GM12878 (cell line): ENCODE measurements at regions not wholly inside any gene's neighbourhood (a gene's known extent, or its start where the extent isn't known, plus 50 kb on each side); places are given as distances from the start of the nearest gene placed in this dataset.
"Not testable (repeated sequence)": the region's sequence is repeated elsewhere in the genome, so short reads cannot be mapped to it uniquely, and the experiment has no call there.

Experiments
- ATAC-seq: fragments of 200-7000 bp; cut with Tn5 transposase; 3 replicates; pipeline ENCODE4 v1.9.1; 2020; ENCODE audit warnings: mild to moderate bottlenecking, moderate library complexity
- BruUV-seq: library from RNA; stranded (reverse); fragments of 400-500 nt; replicated peaks from 2 replicates; lab custom pipeline; 2021; lab: Mats Ljungman, UMichigan
- CTCF ChIA-PET: fragments of 300-600 bp; sonication (Branson Sonifier 250); formaldehyde crosslinking; extraction: SDS; loops from one replicate; lab custom pipeline; 2021; ENCODE audit warnings: inconsistent platforms; lab: Yijun Ruan, JAX
- POLR2A ChIA-PET: fragments of 350-600 bp; formaldehyde crosslinking; extraction: SDS; loops from one replicate; lab custom pipeline; 2021; ENCODE audit warnings: inconsistent platforms; lab: Charles Lee
- RAD21 ChIA-PET: fragments of 300-600 bp; sonication (Branson Sonifier 250); formaldehyde crosslinking; loops from one replicate; lab custom pipeline; 2023; ENCODE audit warnings: antibody characterized with exemption; ENCODE audit not compliant: unreplicated experiment; lab: Charles Lee
- SMC1A ChIA-PET: fragments of 300-600 bp; sonication (Branson Sonifier 250); formaldehyde crosslinking; loops from one replicate; lab custom pipeline; 2023; ENCODE audit not compliant: unreplicated experiment, uncharacterized antibody; lab: Charles Lee
- DNase-seq: peaks from one replicate; pipeline ENCODE4 v3.0.0-alpha.2; 2011; ENCODE audit warnings: low read depth, low spot score
- FAIRE-seq: peaks from 3 replicates; lab custom pipeline; 2011; peaks lifted over from hg19 to GRCh38; lab: Jason Lieb, UNC
- H2AFZ ChIP-seq: 2 replicates; pipeline ENCODE4 v1.6.0; 2011; ENCODE audit warnings: low read depth, low read length, control low read depth; ENCODE audit not compliant: control insufficient read depth
- H3K27ac ChIP-seq: 2 replicates; pipeline ENCODE4 v1.5.1; 2011; ENCODE audit warnings: control low read depth; ENCODE audit not compliant: control insufficient read depth, insufficient read depth
- H3K27me3 ChIP-seq, 2 experiments: replicated peaks in 1 of 2; 2 replicates each; pipeline versions ENCODE4 v1.6.0 to v1.6.1; 2011; ENCODE audit warnings: low read length in 1 of 2; ENCODE audit not compliant: control insufficient read depth in 2 of 2, insufficient read depth in 2 of 2
- H3K36me3 ChIP-seq, 2 experiments: 2 replicates each; pipeline ENCODE4 v1.5.1; 2011; ENCODE audit warnings: low read length in 1 of 2; ENCODE audit not compliant: control insufficient read depth in 2 of 2, insufficient read depth in 2 of 2
- H3K4me1 ChIP-seq: 2 replicates; pipeline ENCODE4 v1.6.1; 2011; ENCODE audit warnings: mild to moderate bottlenecking, low read length, moderate library complexity, mixed read lengths; ENCODE audit not compliant: control insufficient read depth, insufficient read depth
- H3K4me2 ChIP-seq: 2 replicates; pipeline ENCODE4 v1.6.0; 2011; ENCODE audit warnings: control low read depth; ENCODE audit not compliant: control insufficient read depth, insufficient read depth
- H3K4me3 ChIP-seq: fragments of 200-600 bp; sonication (generic); 2 replicates; pipeline ENCODE4 v1.5.1; 2016
- H3K79me2 ChIP-seq: 2 replicates; pipeline ENCODE4 v1.6.0; 2011; ENCODE audit warnings: low read length; ENCODE audit not compliant: control insufficient read depth, insufficient read depth
- H3K9ac ChIP-seq: 2 replicates; pipeline ENCODE4 v1.8.0; 2011; ENCODE audit warnings: low read length, control low read depth, mixed read lengths; ENCODE audit not compliant: control insufficient read depth, insufficient read depth
- H3K9me3 ChIP-seq: replicated peaks from 3 replicates; pipeline ENCODE4 v1.5.1; 2011; ENCODE audit warnings: mild to moderate bottlenecking, low read length; ENCODE audit not compliant: control insufficient read depth, insufficient read depth
- H4K20me1 ChIP-seq: 2 replicates; pipeline ENCODE4 v1.6.0; 2011; ENCODE audit not compliant: control insufficient read depth, insufficient read depth
- EP300 ChIP-seq, 2 experiments: fragments of 150-350 bp in 1 of 2; IDR thresholded peaks; 2 replicates each; pipeline ENCODE4 v1.6.1; 2011 to 2012; ENCODE audit warnings: low read depth in 2 of 2, low read length in 2 of 2, borderline replicate concordance in 1 of 2, improper control_type of control experiment in 1 of 2, inconsistent platforms in 1 of 2; ENCODE audit not compliant: control insufficient read depth in 1 of 2
- NBN ChIP-seq: fragments of 450-650 bp; IDR thresholded peaks from 2 replicates; pipeline ENCODE4 v1.6.1; 2016
- NFIC ChIP-seq: IDR thresholded peaks from 2 replicates; pipeline ENCODE4 v1.6.1; 2012; ENCODE audit warnings: low read depth, mild to moderate bottlenecking, inconsistent platforms, low read length, moderate library complexity
- NR2C1 ChIP-seq: fragments of 450-650 bp; IDR thresholded peaks from 2 replicates; pipeline ENCODE4 v1.6.1; 2017; ENCODE audit warnings: antibody characterized with exemption, mild to moderate bottlenecking, moderate library complexity
- TCF12 ChIP-seq: IDR thresholded peaks from 2 replicates; pipeline ENCODE4 v1.6.1; 2011; ENCODE audit warnings: low read depth, mild to moderate bottlenecking, low read length
- ZNF24 ChIP-seq: fragments of 450-650 bp; IDR thresholded peaks from 2 replicates; pipeline ENCODE4 v1.6.1; 2017; ENCODE audit warnings: antibody characterized with exemption, mild to moderate bottlenecking
- WGBS: methylation state at CpG from one replicate; pipeline ENCODE4 v1.1.6; 2016; ENCODE audit warnings: low lambda C conversion rate; ENCODE audit not compliant: insufficient replicate concordance, insufficient coverage; ENCODE audit errors: missing lambda C conversion rate; 5-methylcytosine and 5-hydroxymethylcytosine counted together
- in situ Hi-C: fragments of 300-500 bp; cut with MboI; formaldehyde crosslinking; loops from 9 replicates; pipeline ENCODE4 v1.14.3; 2018; ENCODE audit warnings: mixed read lengths
- intact Hi-C: fragments of 100-400 bp; cut with micrococcal nuclease; formaldehyde crosslinking; loops from one replicate; pipeline ENCODE4 v1.14.2; 2022; ENCODE audit not compliant: unreplicated experiment
- TF ChIP-seq, protein P1 (sequence below): IDR thresholded peaks from 2 replicates; pipeline ENCODE4 v1.6.1; 2011; ENCODE audit warnings: borderline replicate concordance, low read depth, mild to moderate bottlenecking, moderate library complexity, low read length; ENCODE audit not compliant: insufficient read depth, poor library complexity, severe bottlenecking

- TF ChIP-seq NR2C1 (no peak), NBN (no peak), ZNF24 (no peak)
Measured at GRCh38 chrX:39796856-39797255, 300.9 kb downstream of the BCOR start (continued).

- SMC1A ChIA-PET, ATAC-seq, FAIRE-seq, H3K27ac ChIP-seq, H3K36me3 ChIP-seq, H3K79me2 ChIP-seq, DNase-seq, POLR2A ChIA-PET, H4K20me1 ChIP-seq, H3K9ac ChIP-seq, H3K9me3 ChIP-seq, H3K4me1 ChIP-seq, H3K4me2 ChIP-seq, BruUV-seq, intact Hi-C loops, H3K4me3 ChIP-seq, H2AFZ ChIP-seq, CTCF ChIA-PET, RAD21 ChIA-PET, in situ Hi-C loops, H3K27me3 ChIP-seq: not testable (repeated sequence)
- 2% methylated on average over 2 of the region's 2 CpGs for WGBS
Measured at GRCh38 chrX:39798488-39798887, 299.3 kb downstream of the BCOR start.

- intact Hi-C loops (no loop called here), in situ Hi-C loops (no loop called here)
- Histone ChIP-seq H3K4me3 (no peak overlapping the region), H3K9ac (no peak overlapping the region), H3K27me3 (no peaks in the 10 kb centered on the region; a peak in 2 of 4 replicates), H3K36me3 (no peaks in the 10 kb centered on the region), H3K79me2 (no peaks in the 10 kb centered on the region), H3K27ac (no peak overlapping the region), H2AFZ (no peak overlapping the region), H3K9me3 (no peaks in the 10 kb centered on the region; the same call in 2 of the 3 replicates), H3K4me1 (no peaks in the 10 kb centered on the region), H4K20me1 (no peaks in the 10 kb centered on the region), H3K4me2 (no peak overlapping the region)
- BruUV-seq = no TSS peak
- no peak for FAIRE-seq
- no peak for ATAC-seq
- CTCF ChIA-PET = interaction anchor here (0.6 kb wide), 1 partner anchor 33 kb away, joined by 3 read pairs; no protein-coding TSS in a partner anchor
- 41% methylated on average over 11 of the region's 11 CpGs for WGBS
- RAD21 ChIA-PET = no interaction called here
- SMC1A ChIA-PET = no interaction called here
- POLR2A ChIA-PET = no interaction called here
- TF ChIP-seq, protein P1, sequence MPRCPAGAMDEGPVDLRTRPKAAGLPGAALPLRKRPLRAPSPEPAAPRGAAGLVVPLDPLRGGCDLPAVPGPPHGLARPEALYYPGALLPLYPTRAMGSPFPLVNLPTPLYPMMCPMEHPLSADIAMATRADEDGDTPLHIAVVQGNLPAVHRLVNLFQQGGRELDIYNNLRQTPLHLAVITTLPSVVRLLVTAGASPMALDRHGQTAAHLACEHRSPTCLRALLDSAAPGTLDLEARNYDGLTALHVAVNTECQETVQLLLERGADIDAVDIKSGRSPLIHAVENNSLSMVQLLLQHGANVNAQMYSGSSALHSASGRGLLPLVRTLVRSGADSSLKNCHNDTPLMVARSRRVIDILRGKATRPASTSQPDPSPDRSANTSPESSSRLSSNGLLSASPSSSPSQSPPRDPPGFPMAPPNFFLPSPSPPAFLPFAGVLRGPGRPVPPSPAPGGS = no peak
- TF ChIP-seq NFIC (no peak), EP300 (IDR thresholded peaks at IDR 0.05; ENCODE audit: borderline replicate concordance in 1 of 2, control insufficient read depth in 1 of 2, low read depth in 2 of 2, low read length in 2 of 2) (no peak), TCF12 (no peak)
- no peak for DNase-seq
Measured at GRCh38 chrX:39802354-39802753, 295.4 kb downstream of the BCOR start.
